OCI-LY7 (cell line): ENCODE measurements at regions not wholly inside any gene's neighbourhood (a gene's known extent, or its start where the extent isn't known, plus 50 kb on each side); places are given as distances from the start of the nearest gene placed in this dataset.

Experiments
- BruUV-seq: library from RNA; stranded (reverse); fragments of 400-500 nt; replicated peaks from 2 replicates; lab custom pipeline; 2021; lab: Mats Ljungman, UMichigan
- CTCF ChIA-PET: fragments of 300-600 bp; sonication (Branson Sonifier 250); formaldehyde crosslinking; loops from one replicate; lab custom pipeline; 2022; ENCODE audit warnings: antibody characterized with exemption; ENCODE audit not compliant: unreplicated experiment; lab: Charles Lee
- POLR2A ChIA-PET: fragments of 300-600 bp; sonication (Branson Sonifier 250); formaldehyde crosslinking; loops from one replicate; lab custom pipeline; 2022; ENCODE audit warnings: antibody characterized with exemption; lab: Charles Lee
- DNase-seq: peaks from one replicate; pipeline ENCODE4 v3.0.0-alpha.2; 2015; ENCODE audit warnings: low spot score
- H2AFZ ChIP-seq: fragments of 200-600 bp; sonication (generic), shearing (Covaris generic); 2 replicates; pipeline ENCODE4 v1.6.1; 2014; ENCODE audit warnings: mild to moderate bottlenecking, antibody characterized with exemption, low read length, moderate library complexity
- H3K27ac ChIP-seq: fragments of 200-600 bp; sonication (generic); 2 replicates; pipeline ENCODE4 v1.5.1; 2014; ENCODE audit warnings: mixed run types, low read depth, mild to moderate bottlenecking, moderate library complexity, low read length, inconsistent platforms; ENCODE audit not compliant: poor library complexity, severe bottlenecking
- H3K36me3 ChIP-seq: fragments of 200-600 bp; sonication (generic); 2 replicates; pipeline ENCODE4 v1.6.1; 2014; ENCODE audit warnings: mild to moderate bottlenecking, antibody characterized with exemption, low read length, moderate library complexity, mixed read lengths; ENCODE audit not compliant: insufficient read depth
- H3K4me1 ChIP-seq: fragments of 200-600 bp; sonication (generic); 2 replicates; pipeline ENCODE4 v1.5.1; 2014; ENCODE audit warnings: mild to moderate bottlenecking, low read length; ENCODE audit not compliant: insufficient read depth, poor library complexity, severe bottlenecking
- H3K4me2 ChIP-seq: fragments of 200-600 bp; sonication (generic); 2 replicates; pipeline ENCODE4 v1.6.1; 2014; ENCODE audit warnings: mild to moderate bottlenecking, low read length
- H3K4me3 ChIP-seq: fragments of 200-600 bp; sonication (generic); 2 replicates; pipeline ENCODE4 v1.5.1; 2014; ENCODE audit warnings: mild to moderate bottlenecking, low read depth, low read length; ENCODE audit not compliant: poor library complexity, severe bottlenecking
- H3K79me2 ChIP-seq: fragments of 200-600 bp; sonication (generic); 2 replicates; pipeline ENCODE4 v1.6.1; 2016; ENCODE audit warnings: low read depth, mild to moderate bottlenecking, low read length, moderate library complexity, mixed read lengths; ENCODE audit not compliant: insufficient read depth
- H3K9me2 ChIP-seq: fragments of 200-600 bp; sonication (generic); 2 replicates; pipeline ENCODE4 v1.6.1; 2016; ENCODE audit warnings: mild to moderate bottlenecking, low read length, mixed read lengths; ENCODE audit not compliant: insufficient read depth
- H3K9me3 ChIP-seq: fragments of 200-600 bp; sonication (generic); 2 replicates; pipeline ENCODE4 v1.6.1; 2014; ENCODE audit warnings: mild to moderate bottlenecking, mixed run types, low read length, mixed read lengths
- H4K20me1 ChIP-seq: fragments of 200-600 bp; sonication (generic); 2 replicates; pipeline ENCODE4 v1.6.1; 2014; ENCODE audit warnings: mild to moderate bottlenecking, antibody characterized with exemption, low read length, moderate library complexity, mixed read lengths; ENCODE audit not compliant: insufficient read depth
- EZH2phosphoT487 ChIP-seq: fragments of 200-600 bp; sonication (generic); IDR thresholded peaks from 2 replicates; pipeline ENCODE4 v1.6.1; 2018; ENCODE audit warnings: low read depth, borderline replicate concordance, mild to moderate bottlenecking, mixed run types, antibody characterized with exemption, low read length, moderate library complexity, mixed read lengths
- intact Hi-C: fragments of 100-400 bp; cut with micrococcal nuclease; formaldehyde crosslinking; loops from one replicate; pipeline ENCODE4 v1.10.0; 2022; ENCODE audit not compliant: unreplicated experiment
- TF ChIP-seq, protein P1 (sequence below): fragments of 200-600 bp; sonication (generic); conservative IDR thresholded peaks from 2 replicates; pipeline ENCODE4 v1.5.1; 2014; ENCODE audit warnings: mild to moderate bottlenecking, antibody characterized with exemption, low read length, moderate library complexity, mixed read lengths

DNA sequence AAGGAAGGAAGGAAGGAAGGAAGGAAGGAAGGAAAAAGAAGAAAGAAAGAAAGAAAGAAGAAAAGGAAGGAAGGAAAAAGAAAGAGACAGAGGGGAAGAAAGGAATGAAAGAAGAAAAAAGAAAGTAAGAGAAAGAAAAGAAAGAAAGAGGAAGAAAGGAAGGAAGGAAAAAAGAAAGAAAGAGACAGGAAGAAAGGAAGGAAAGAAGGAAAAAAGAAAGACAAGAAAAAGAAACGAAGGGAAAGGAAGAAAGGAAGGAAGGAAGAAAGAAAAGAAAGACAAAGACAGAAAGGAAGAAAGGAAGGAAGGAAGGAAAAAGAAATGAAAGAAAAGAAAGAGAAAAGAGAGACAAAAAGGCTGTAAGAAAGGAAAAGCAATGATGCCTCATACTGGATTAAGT, 101.1 kb upstream of the PPP2R3B start:
- CTCF ChIA-PET: no interaction called here
- no peak overlapping the region for H3K4me3 ChIP-seq

DNA sequence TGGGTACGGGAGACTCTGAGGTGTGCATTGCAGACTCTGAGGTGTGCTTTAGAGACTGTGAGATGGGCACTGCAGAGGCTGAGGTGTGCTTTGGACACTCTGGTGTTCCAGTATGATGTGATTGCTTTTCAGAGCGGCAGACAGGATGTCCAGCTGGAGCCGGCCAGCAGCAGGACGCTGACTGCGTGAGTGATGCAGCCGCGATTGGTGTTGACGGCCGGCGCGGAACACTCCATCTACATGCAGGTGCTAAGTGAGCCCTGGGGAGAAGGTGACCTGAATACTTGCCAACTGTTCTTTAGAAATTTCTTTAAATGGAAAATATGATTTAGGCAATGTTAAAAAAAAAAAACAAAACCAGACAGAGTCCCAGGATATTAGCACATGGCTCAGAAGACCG, 103.1 kb upstream of the PPP2R3B start:
- POLR2A ChIA-PET: no interaction called here
- DNase-seq: no peak
- no peaks in the 10 kb centered on the region for H4K20me1 ChIP-seq

More for the DNA sequence above, 101.1 kb upstream of the PPP2R3B start:
- Histone ChIP-seq H3K36me3 (no peaks in the 10 kb centered on the region), H4K20me1 (no peaks in the 10 kb centered on the region), H3K79me2 (no peaks in the 10 kb centered on the region), H3K4me2 (no peak overlapping the region), H2AFZ (no peak overlapping the region), H3K9me2 (no peaks in the 10 kb centered on the region), H3K27ac (no peak overlapping the region), H3K4me1 (no peaks in the 10 kb centered on the region), H3K9me3 (peaks cover 5% of the 10 kb centered on the region; the same call in 1 of the 2 replicates)
- DNase-seq: no peak
- intact Hi-C loops: no loop called here
- TF ChIP-seq EZH2phosphoT487: no peak
- TF ChIP-seq, protein P1, sequence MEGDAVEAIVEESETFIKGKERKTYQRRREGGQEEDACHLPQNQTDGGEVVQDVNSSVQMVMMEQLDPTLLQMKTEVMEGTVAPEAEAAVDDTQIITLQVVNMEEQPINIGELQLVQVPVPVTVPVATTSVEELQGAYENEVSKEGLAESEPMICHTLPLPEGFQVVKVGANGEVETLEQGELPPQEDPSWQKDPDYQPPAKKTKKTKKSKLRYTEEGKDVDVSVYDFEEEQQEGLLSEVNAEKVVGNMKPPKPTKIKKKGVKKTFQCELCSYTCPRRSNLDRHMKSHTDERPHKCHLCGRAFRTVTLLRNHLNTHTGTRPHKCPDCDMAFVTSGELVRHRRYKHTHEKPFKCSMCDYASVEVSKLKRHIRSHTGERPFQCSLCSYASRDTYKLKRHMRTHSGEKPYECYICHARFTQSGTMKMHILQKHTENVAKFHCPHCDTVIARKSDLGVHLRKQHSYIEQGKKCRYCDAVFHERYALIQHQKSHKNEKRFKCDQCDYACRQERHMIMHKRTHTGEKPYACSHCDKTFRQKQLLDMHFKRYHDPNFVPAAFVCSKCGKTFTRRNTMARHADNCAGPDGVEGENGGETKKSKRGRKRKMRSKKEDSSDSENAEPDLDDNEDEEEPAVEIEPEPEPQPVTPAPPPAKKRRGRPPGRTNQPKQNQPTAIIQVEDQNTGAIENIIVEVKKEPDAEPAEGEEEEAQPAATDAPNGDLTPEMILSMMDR: no peak
- POLR2A ChIA-PET: no interaction called here
- no TSS peak for BruUV-seq

More for the DNA sequence above, 103.1 kb upstream of the PPP2R3B start:
- Histone ChIP-seq H2AFZ (no peak overlapping the region), H3K9me3 (peaks cover 5% of the 10 kb centered on the region; the same call in 1 of the 2 replicates), H3K4me1 (no peaks in the 10 kb centered on the region), H3K4me2 (no peak overlapping the region), H3K79me2 (no peaks in the 10 kb centered on the region), H3K4me3 (no peak overlapping the region), H3K27ac (no peak overlapping the region), H3K9me2 (no peaks in the 10 kb centered on the region), H3K36me3 (no peaks in the 10 kb centered on the region)
- BruUV-seq: no TSS peak
- CTCF ChIA-PET: no interaction called here
- TF ChIP-seq EZH2phosphoT487: no peak
- TF ChIP-seq, protein P1: no peak
- intact Hi-C loops: no loop called here
